RWPE1 (cell line): ENCODE measurements at regions not wholly inside any gene's neighbourhood (a gene's known extent, or its start where the extent isn't known, plus 50 kb on each side); places are given as distances from the start of the nearest gene placed in this dataset.

Source experiments
- CTCF ChIA-PET: fragments of 350-600 bp; sonication (Branson Sonifier 250); formaldehyde crosslinking; extraction: SDS; loops from one replicate; lab custom pipeline; 2021; lab: Yijun Ruan, JAX
- POLR2A ChIA-PET: fragments of 400-600 bp; formaldehyde crosslinking; extraction: SDS; loops from one replicate; lab custom pipeline; 2020; ENCODE audit warnings: antibody characterized with exemption; ENCODE audit not compliant: low non-redundant PET; lab: Yijun Ruan, JAX
- DNase-seq: peaks from one replicate; pipeline ENCODE4 v3.0.0; 2012; ENCODE audit warnings: low spot score
- H3K27ac ChIP-seq: fragments of 450-650 bp; 2 replicates; pipeline ENCODE4 v1.5.1; 2017
- TF ChIP-seq, protein P1 (sequence below): fragments of 450-650 bp; conservative IDR thresholded peaks from 2 replicates; pipeline ENCODE4 v1.5.1; 2017; ENCODE audit warnings: low read depth, mild to moderate bottlenecking

DNA sequence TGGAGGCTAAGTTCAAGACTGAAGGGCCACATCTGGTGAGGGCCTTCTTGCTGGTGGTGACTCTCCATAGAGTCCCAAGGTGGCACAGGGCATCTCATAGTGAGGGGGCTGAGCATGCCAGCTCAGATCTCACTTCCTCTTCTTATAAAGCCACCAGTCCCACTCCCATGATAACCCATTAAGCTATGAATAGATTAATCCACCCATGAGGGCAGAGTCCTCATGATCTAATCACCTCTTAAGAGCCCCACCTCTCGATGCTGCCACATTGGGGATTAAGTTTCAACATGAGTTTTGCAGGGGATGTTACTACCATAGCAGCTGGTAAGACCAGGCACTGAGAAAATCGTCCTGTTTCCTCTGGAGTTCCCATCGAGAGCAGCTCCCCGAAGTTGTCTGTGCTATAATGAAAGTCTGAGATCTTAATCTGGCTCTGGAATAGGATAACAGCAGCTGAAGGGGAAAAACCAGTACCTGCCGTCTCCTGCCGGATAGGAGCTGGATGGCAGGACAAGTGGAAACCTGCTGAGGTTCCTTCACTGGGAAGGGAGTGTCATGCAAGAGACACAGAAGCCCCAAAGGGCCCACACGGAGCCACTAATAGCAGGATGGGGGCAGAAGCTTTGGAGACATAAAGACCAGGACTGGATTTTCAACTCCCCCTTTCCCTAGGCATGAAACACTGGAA lies 79.5 kb upstream of the EPHB3 start:
- no peak for DNase-seq
- ChIA-PET CTCF (interaction anchor here (0.7 to 1.4 kb wide), 5 partner anchors 12 to 79 kb away, joined by 3 to 4 read pairs (median 3); no protein-coding TSS in a partner anchor), POLR2A (no interaction called here)
- H3K27ac ChIP-seq, result no peak overlapping the region
- TF ChIP-seq, protein P1, sequence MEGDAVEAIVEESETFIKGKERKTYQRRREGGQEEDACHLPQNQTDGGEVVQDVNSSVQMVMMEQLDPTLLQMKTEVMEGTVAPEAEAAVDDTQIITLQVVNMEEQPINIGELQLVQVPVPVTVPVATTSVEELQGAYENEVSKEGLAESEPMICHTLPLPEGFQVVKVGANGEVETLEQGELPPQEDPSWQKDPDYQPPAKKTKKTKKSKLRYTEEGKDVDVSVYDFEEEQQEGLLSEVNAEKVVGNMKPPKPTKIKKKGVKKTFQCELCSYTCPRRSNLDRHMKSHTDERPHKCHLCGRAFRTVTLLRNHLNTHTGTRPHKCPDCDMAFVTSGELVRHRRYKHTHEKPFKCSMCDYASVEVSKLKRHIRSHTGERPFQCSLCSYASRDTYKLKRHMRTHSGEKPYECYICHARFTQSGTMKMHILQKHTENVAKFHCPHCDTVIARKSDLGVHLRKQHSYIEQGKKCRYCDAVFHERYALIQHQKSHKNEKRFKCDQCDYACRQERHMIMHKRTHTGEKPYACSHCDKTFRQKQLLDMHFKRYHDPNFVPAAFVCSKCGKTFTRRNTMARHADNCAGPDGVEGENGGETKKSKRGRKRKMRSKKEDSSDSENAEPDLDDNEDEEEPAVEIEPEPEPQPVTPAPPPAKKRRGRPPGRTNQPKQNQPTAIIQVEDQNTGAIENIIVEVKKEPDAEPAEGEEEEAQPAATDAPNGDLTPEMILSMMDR, result no peak

DNA sequence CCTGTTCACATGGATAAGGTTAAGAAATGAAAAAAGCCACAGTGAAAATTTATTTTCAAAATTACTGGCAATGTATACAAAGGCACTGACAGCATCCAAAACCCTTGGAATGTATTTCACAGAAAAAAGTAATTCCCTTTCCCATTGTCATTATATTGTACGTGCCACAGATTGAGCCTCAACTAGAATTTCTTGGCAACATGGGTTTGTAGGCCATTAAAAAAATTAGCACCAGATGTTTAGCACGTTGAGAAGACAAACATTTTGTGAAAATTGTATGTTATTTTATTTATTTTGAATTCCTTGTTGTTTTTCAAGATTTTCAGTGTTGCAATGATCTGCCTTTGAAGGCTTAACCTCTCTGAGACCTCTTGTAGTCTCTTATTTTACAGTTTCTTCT lies 76.3 kb upstream of the EPHB3 start:
- TF ChIP-seq, protein P1, result no peak
- no peak for DNase-seq
- ChIA-PET POLR2A (no interaction called here), CTCF (no interaction called here)
- no peak overlapping the region for H3K27ac ChIP-seq

DNA sequence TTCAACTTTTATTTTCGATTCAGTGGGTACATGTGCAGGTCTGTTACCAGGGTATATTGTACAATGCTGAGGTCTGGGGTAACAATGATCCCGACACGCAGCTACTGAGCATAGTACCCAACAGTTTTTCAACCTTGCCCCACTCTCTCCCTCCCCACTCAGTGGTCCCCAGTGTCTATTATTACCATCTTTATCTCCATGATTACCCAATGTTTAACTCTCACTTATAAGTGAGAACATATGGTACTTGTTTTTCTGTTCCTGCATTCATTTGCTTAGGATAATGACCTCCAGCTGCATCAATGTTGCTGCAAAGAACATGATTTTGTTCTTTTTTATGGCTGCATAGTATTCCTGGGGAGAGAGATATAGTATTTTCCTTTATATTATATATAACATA lies 75.7 kb upstream of the EPHB3 start:
- no peak overlapping the region for H3K27ac ChIP-seq
- ChIA-PET CTCF (no interaction called here), POLR2A (no interaction called here)
- TF ChIP-seq, protein P1, result no peak
- DNase-seq, result no peak

DNA sequence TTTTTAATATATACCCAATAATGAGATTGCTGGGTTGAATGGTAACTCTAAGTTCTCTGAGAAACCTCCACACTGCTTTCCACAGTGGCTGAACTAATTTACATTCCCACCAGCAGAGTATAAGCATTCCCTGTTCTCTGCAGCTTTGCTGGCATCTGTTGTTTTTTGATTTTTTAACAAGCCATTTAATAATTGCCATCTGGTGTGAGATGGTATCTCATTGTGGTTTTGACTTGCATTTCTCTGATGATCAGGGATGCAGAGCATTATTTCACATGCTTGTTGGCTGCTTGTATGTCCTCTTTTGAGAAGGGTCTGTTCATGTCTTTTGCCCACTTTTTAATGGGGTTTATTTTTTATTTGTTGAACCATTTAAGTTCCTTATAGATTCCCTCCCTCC lies 75.0 kb upstream of the EPHB3 start:
- DNase-seq, result no peak
- ChIA-PET POLR2A (no interaction called here), CTCF (no interaction called here)
- TF ChIP-seq, protein P1, result no peak
- H3K27ac ChIP-seq, result no peak overlapping the region

- ChIA-PET CTCF (no interaction called here), POLR2A (no interaction called here)
- no peak for DNase-seq
- H3K27ac ChIP-seq, result no peak overlapping the region
- TF ChIP-seq, protein P1, result no peak
Observed at GRCh38 chr3:184488577-184488976, 73.0 kb upstream of the EPHB3 start.

DNA sequence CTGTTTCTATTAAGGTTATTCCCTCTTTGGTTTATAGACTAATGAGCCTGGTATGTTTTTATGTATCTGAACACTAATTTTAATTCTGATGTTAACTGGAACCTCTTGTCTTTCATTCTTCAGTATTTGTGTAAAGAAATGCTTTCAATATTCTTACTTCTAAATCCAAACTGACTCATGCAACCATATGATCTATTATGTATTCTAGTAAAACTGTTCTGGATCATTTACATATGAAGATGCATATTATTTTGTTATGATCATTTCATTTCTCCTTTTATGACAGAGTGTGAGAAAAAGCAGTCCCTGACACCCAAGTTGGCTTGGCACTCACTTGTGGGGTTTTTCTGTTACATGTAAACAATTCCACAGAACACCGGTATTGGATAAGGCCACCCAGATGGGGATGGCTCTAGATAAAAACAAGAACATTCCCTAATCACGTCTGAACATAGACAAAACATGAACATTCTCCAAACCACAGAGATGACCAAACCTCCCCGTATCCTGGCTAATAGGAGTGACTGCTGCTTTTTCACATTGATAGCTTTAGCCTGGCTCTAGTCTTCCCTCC lies 72.2 kb upstream of the EPHB3 start:
- no peak overlapping the region for H3K27ac ChIP-seq
- no peak for DNase-seq
- CTCF ChIA-PET, result no interaction called here
- TF ChIP-seq, protein P1, result no peak
- POLR2A ChIA-PET, result no interaction called here
